ENCODE measurements at regions not wholly inside any gene's neighbourhood (a gene's known extent, or its start where the extent isn't known, plus 50 kb on each side); places are given as distances from the start of the nearest gene placed in this dataset.

DNA sequence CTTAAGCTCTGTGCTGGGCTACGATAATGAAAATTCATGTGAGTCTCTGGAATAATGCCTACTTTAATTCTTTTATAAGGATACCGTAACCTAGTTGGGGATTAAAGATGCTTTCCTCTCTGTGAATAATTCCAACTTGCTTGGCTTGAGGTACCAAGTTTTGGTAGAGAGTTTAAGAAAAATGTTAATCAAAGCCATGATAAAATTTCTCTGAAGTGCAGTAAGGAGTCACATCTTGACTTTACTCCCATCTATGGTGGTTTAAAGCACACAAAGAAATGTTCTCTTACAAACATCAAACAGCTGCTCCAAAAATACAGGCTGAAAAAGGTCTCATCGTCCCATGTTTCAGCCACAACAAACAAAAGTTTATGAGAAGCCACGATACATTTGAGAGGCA lies 284.8 kb upstream of the TBX3 start:
- Histone ChIP-seq H3K36me3 (ENCODE audit: control insufficient read depth in 1 of 2, insufficient read depth in 2 of 2, low read length in 2 of 2) (no peaks in the 10 kb centered on the region), H3K4me3 (ENCODE audit: low read depth in 1 of 2, low read length in 2 of 2) (no peak overlapping the region), H3K27me3 (ENCODE audit: control insufficient read depth in 1 of 2, insufficient read depth in 2 of 2, low read length in 2 of 2) (no peaks in the 10 kb centered on the region), H3K27ac (ENCODE audit: low read depth, low read length) (no peak overlapping the region), H3K9ac (ENCODE audit: low read depth in 1 of 2, low read length in 2 of 2) (no peak overlapping the region), H3K9me3 (ENCODE audit: control insufficient read depth in 1 of 2, low read length in 2 of 2) (no peaks in the 10 kb centered on the region), H3K4me1 (ENCODE audit: control insufficient read depth in 1 of 2, insufficient read depth in 2 of 2, low read length in 2 of 2) (no peaks in the 10 kb centered on the region)

DNA sequence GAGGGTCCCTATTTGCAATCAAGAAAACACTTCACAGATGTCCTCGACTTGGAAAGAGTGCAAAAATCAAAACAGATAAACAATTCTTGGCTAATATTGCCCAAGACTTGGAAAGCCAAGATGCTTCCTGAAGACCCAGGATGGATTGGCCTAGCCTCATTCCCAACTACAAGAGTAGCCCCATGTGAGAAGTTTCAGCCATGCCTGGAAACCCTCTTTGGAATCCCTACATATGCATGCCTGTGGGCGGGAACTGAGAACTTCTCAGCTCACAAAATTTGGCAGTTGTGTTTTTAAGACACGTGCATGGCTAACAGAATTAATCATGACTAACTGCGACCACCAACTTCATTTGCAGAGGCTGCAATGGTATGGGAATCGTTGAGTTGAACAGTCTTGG lies 283.2 kb upstream of the TBX3 start:
- Histone ChIP-seq H3K9me3 (ENCODE audit: control insufficient read depth in 1 of 2, low read length in 2 of 2) (no peaks in the 10 kb centered on the region), H3K4me1 (ENCODE audit: control insufficient read depth in 1 of 2, insufficient read depth in 2 of 2, low read length in 2 of 2) (no peaks in the 10 kb centered on the region), H3K27ac (ENCODE audit: low read depth, low read length) (no peak overlapping the region), H3K9ac (ENCODE audit: low read depth in 1 of 2, low read length in 2 of 2) (no peak overlapping the region), H3K27me3 (ENCODE audit: control insufficient read depth in 1 of 2, insufficient read depth in 2 of 2, low read length in 2 of 2) (no peaks in the 10 kb centered on the region), H3K36me3 (ENCODE audit: control insufficient read depth in 1 of 2, insufficient read depth in 2 of 2, low read length in 2 of 2) (no peaks in the 10 kb centered on the region), H3K4me3 (ENCODE audit: low read depth in 1 of 2, low read length in 2 of 2) (no peak overlapping the region)

DNA sequence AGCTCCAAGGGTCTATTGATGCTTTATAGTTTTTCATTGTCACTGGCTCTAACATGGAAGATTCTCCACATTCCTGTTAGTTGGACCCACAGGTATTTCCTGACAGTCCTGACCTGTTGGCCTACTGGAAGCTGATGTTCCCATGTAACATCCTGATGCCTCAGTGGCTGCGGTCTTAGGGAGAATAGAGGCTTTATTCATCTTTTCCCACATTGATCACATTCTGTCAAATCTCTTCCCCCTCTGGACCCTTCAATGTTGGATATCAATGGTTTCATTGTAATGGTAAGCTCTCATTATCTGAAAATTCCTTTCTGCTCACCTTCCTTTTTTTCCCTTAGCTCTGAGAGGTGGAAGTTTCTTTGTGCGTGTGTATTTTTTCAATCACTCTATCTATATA lies 280.9 kb upstream of the TBX3 start:
- Histone ChIP-seq H3K27me3 (ENCODE audit: control insufficient read depth in 1 of 2, insufficient read depth in 2 of 2, low read length in 2 of 2) (no peaks in the 10 kb centered on the region), H3K9me3 (ENCODE audit: control insufficient read depth in 1 of 2, low read length in 2 of 2) (no peaks in the 10 kb centered on the region), H3K27ac (ENCODE audit: low read depth, low read length) (no peak overlapping the region), H3K4me1 (ENCODE audit: control insufficient read depth in 1 of 2, insufficient read depth in 2 of 2, low read length in 2 of 2) (no peaks in the 10 kb centered on the region), H3K9ac (ENCODE audit: low read depth in 1 of 2, low read length in 2 of 2) (no peak overlapping the region), H3K4me3 (ENCODE audit: low read depth in 1 of 2, low read length in 2 of 2) (no peak overlapping the region), H3K36me3 (ENCODE audit: control insufficient read depth in 1 of 2, insufficient read depth in 2 of 2, low read length in 2 of 2) (no peaks in the 10 kb centered on the region)

DNA sequence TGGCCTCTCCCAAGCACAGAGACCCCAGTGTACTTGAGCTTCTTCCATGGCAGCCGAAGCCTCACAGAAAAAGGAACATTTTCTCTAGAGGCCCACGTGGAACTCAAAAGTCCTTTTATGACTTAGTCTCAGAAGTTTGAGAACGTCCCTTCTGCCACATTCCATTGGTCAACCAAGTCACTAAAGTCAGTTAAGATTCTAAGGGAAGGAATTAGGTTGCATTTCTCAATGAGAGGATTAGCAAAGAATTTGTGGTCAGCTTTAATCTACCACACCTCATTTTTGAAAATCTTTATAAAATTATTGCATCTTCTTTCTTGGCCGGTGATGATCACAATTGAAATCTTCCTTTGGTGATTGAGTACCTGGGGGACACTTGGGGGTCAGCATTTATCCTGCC lies 279.9 kb upstream of the TBX3 start:
- no peaks in the 10 kb centered on the region for H3K4me1 ChIP-seq (ENCODE audit: control insufficient read depth in 1 of 2, insufficient read depth in 2 of 2, low read length in 2 of 2)
- no peaks in the 10 kb centered on the region for H3K9me3 ChIP-seq (ENCODE audit: control insufficient read depth in 1 of 2, low read length in 2 of 2)
- no peak overlapping the region for H3K4me3 ChIP-seq (ENCODE audit: low read depth in 1 of 2, low read length in 2 of 2)
- no peak overlapping the region for H3K9ac ChIP-seq (ENCODE audit: low read depth in 1 of 2, low read length in 2 of 2)
- no peaks in the 10 kb centered on the region for H3K27me3 ChIP-seq (ENCODE audit: control insufficient read depth in 1 of 2, insufficient read depth in 2 of 2, low read length in 2 of 2)
- H3K27ac ChIP-seq (ENCODE audit: low read depth, low read length), result no peak overlapping the region
- H3K36me3 ChIP-seq (ENCODE audit: control insufficient read depth in 1 of 2, insufficient read depth in 2 of 2, low read length in 2 of 2), result no peaks in the 10 kb centered on the region

DNA sequence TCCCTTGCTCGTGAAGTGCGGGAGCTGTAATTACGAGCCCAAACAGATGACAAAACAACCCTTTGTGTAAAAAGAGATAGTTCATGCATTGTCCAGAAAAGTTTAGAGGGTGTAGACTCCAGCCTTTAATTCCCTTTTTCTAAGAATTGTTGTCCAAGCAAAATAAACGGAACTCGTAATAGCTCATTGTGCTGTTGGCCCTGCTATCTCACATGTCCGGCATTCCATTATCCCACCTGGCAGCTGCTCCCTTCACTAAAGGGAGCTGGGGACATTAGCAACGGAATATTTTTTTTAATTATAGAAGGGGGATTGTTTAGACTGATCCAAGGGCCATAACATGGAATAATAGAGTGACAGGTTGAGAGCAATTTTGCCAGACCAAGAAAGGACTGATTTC lies 277.5 kb upstream of the TBX3 start:
- Histone ChIP-seq H3K27me3 (ENCODE audit: control insufficient read depth in 1 of 2, insufficient read depth in 2 of 2, low read length in 2 of 2) (no peaks in the 10 kb centered on the region), H3K4me1 (ENCODE audit: control insufficient read depth in 1 of 2, insufficient read depth in 2 of 2, low read length in 2 of 2) (no peaks in the 10 kb centered on the region), H3K27ac (ENCODE audit: low read depth, low read length) (no peak overlapping the region), H3K9me3 (ENCODE audit: control insufficient read depth in 1 of 2, low read length in 2 of 2) (no peaks in the 10 kb centered on the region), H3K36me3 (ENCODE audit: control insufficient read depth in 1 of 2, insufficient read depth in 2 of 2, low read length in 2 of 2) (no peaks in the 10 kb centered on the region), H3K9ac (ENCODE audit: low read depth in 1 of 2, low read length in 2 of 2) (no peak overlapping the region), H3K4me3 (ENCODE audit: low read depth in 1 of 2, low read length in 2 of 2) (no peak overlapping the region)

DNA sequence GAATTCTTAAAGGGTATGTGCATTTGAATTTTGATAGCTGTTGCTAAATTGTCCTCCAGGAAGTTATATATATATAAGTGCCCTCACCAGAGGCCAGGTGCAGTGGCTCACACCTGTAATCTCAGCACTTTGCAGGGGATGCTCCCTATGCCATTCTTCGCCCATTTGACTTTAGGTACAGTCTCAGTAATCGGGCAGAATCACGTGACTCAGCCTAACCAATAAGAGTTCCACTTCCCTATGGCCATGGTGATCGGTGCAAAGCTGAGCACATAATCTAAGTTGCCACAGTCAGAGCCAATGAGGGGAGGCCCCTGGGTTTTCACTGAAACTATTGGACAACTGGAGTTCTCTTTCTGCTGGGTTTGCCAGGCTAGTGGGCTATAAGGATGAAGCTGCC lies 274.6 kb upstream of the TBX3 start:
- Histone ChIP-seq H3K4me1 (ENCODE audit: control insufficient read depth in 1 of 2, insufficient read depth in 2 of 2, low read length in 2 of 2) (no peaks in the 10 kb centered on the region), H3K9me3 (ENCODE audit: control insufficient read depth in 1 of 2, low read length in 2 of 2) (no peaks in the 10 kb centered on the region), H3K27ac (ENCODE audit: low read depth, low read length) (no peak overlapping the region), H3K27me3 (ENCODE audit: control insufficient read depth in 1 of 2, insufficient read depth in 2 of 2, low read length in 2 of 2) (no peaks in the 10 kb centered on the region), H3K9ac (ENCODE audit: low read depth in 1 of 2, low read length in 2 of 2) (no peak overlapping the region), H3K36me3 (ENCODE audit: control insufficient read depth in 1 of 2, insufficient read depth in 2 of 2, low read length in 2 of 2) (no peaks in the 10 kb centered on the region), H3K4me3 (ENCODE audit: low read depth in 1 of 2, low read length in 2 of 2) (no peak overlapping the region)

DNA sequence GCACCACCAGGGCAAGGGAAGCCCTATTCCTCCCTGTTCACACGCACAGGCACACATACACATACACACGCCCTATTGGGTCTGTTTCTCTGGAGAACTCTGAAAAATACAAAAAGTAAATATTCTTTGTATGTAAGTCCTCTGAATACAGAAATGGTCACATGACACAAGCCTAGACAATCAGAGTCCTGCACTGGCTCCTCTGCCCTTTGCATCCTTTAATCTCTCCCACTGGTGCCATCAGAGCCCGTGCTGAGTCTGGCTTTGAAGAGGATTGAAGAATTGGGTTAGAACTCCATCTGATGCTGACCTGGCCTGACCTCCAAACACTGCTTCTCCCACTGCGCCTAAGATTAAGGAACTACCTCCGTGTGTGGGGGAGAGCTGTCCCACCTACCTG lies 273.2 kb upstream of the TBX3 start:
- H3K27ac ChIP-seq (ENCODE audit: low read depth, low read length), result no peak overlapping the region
- no peak overlapping the region for H3K4me3 ChIP-seq (ENCODE audit: low read depth in 1 of 2, low read length in 2 of 2)
- no peaks in the 10 kb centered on the region for H3K9me3 ChIP-seq (ENCODE audit: control insufficient read depth in 1 of 2, low read length in 2 of 2)
- H3K4me1 ChIP-seq (ENCODE audit: control insufficient read depth in 1 of 2, insufficient read depth in 2 of 2, low read length in 2 of 2), result no peaks in the 10 kb centered on the region
- H3K36me3 ChIP-seq (ENCODE audit: control insufficient read depth in 1 of 2, insufficient read depth in 2 of 2, low read length in 2 of 2), result no peaks in the 10 kb centered on the region
- no peak overlapping the region for H3K9ac ChIP-seq (ENCODE audit: low read depth in 1 of 2, low read length in 2 of 2)
- no peaks in the 10 kb centered on the region for H3K27me3 ChIP-seq (ENCODE audit: control insufficient read depth in 1 of 2, insufficient read depth in 2 of 2, low read length in 2 of 2)

DNA sequence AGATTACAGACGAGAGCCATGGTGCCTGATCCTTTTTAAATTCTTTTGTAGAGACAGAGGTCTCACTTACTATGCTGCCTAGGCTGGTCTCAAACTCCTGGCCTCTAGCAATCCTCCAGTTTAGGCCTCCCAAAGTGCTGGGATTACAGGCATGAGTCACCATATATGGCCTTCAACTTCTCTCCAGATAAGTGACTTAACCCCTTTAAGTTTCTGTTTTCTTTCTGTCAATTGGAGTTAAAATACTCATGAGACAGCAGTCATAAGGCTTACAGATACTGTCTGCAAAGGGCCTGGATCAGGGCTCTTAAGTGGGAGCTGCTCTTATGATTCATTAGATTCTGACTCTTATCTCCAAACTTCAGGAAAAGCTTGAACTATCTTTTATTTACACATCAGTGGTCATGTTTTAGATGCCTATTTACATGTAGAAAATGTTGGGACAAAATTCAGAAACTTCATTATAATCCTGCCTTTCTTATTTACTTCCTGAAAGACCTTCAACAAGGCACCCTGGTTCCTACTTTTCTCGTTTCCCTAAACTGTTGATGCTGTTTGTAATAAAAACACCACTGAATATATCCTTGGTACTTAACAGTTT lies 271.5 kb upstream of the TBX3 start:
- Histone ChIP-seq H3K4me3 (ENCODE audit: low read depth in 1 of 2, low read length in 2 of 2) (no peak overlapping the region), H3K36me3 (ENCODE audit: control insufficient read depth in 1 of 2, insufficient read depth in 2 of 2, low read length in 2 of 2) (no peaks in the 10 kb centered on the region), H3K4me1 (ENCODE audit: control insufficient read depth in 1 of 2, insufficient read depth in 2 of 2, low read length in 2 of 2) (no peaks in the 10 kb centered on the region), H3K9me3 (ENCODE audit: control insufficient read depth in 1 of 2, low read length in 2 of 2) (no peaks in the 10 kb centered on the region), H3K9ac (ENCODE audit: low read depth in 1 of 2, low read length in 2 of 2) (no peak overlapping the region), H3K27ac (ENCODE audit: low read depth, low read length) (no peak overlapping the region), H3K27me3 (ENCODE audit: control insufficient read depth in 1 of 2, insufficient read depth in 2 of 2, low read length in 2 of 2) (no peaks in the 10 kb centered on the region)

DNA sequence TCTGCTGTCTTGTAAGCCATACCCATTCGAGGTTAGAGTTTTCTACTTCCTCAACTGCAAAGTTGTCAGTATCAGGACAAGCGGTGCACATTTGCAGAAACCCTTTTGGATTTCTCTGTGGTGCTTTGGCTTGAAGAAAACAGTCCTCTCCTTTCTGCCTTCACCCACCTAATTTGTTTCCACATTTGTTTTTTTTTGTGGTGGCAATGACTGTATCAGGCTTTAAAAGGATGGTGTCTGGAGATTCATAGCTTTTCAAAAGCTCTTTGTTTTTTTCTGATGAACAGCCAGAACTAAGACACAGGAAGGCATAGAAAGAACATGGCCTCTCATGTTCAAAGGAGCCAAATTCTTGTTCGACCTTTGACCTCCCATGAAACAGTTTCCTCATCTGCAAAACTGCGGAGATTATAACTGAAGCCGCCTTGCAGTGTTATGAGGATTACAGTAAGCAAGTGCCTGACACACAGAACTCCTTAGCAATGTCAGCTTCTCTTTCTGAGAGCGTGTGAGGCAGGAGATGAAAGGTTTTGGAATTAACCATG lies 270.6 kb upstream of the TBX3 start:
- Histone ChIP-seq H3K9me3 (ENCODE audit: control insufficient read depth in 1 of 2, low read length in 2 of 2) (no peaks in the 10 kb centered on the region), H3K27ac (ENCODE audit: low read depth, low read length) (no peak overlapping the region), H3K4me1 (ENCODE audit: control insufficient read depth in 1 of 2, insufficient read depth in 2 of 2, low read length in 2 of 2) (no peaks in the 10 kb centered on the region), H3K4me3 (ENCODE audit: low read depth in 1 of 2, low read length in 2 of 2) (no peak overlapping the region), H3K36me3 (ENCODE audit: control insufficient read depth in 1 of 2, insufficient read depth in 2 of 2, low read length in 2 of 2) (no peaks in the 10 kb centered on the region), H3K9ac (ENCODE audit: low read depth in 1 of 2, low read length in 2 of 2) (no peak overlapping the region), H3K27me3 (ENCODE audit: control insufficient read depth in 1 of 2, insufficient read depth in 2 of 2, low read length in 2 of 2) (no peaks in the 10 kb centered on the region)

DNA sequence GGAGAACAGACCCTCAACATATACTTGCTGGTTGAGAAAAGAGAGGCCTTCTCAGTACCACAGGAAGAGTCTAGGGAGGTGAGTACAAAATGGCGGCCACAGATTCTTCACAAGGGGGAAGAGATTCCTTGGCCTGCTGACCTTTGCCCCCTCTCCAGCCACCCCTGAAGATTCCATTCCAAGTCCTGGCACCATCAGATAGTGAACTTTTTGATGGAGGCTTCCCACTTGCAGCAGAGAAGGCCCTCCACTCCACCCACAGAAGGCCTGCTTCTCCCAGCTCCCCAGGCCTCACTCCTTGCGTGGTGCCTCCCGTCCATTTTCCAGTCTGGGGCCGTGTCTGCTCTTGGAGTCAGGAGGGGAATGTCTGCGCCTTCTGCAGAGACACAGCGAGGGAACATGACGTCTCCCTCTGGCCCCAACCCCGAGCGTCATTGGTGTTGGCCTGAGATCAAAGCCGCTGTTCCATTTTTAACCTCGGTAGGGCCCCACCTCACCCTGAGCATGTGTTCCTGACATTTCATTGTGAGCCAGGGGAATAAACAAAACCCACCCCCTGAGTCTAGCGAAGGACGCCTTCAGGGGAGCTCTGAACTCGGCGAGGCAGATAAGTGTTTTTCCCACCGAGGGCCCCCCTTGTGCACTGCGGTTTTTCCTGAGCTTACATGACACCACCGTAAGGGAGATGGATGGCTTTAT lies 268.7 kb upstream of the TBX3 start:
- H3K9ac ChIP-seq (ENCODE audit: low read depth in 1 of 2, low read length in 2 of 2), result no peak overlapping the region
- H3K4me3 ChIP-seq (ENCODE audit: low read depth in 1 of 2, low read length in 2 of 2), result no peak overlapping the region
- no peak overlapping the region for H3K27ac ChIP-seq (ENCODE audit: low read depth, low read length)
- no peaks in the 10 kb centered on the region for H3K27me3 ChIP-seq (ENCODE audit: control insufficient read depth in 1 of 2, insufficient read depth in 2 of 2, low read length in 2 of 2)
- no peaks in the 10 kb centered on the region for H3K36me3 ChIP-seq (ENCODE audit: control insufficient read depth in 1 of 2, insufficient read depth in 2 of 2, low read length in 2 of 2)
- no peaks in the 10 kb centered on the region for H3K9me3 ChIP-seq (ENCODE audit: control insufficient read depth in 1 of 2, low read length in 2 of 2)
- no peaks in the 10 kb centered on the region for H3K4me1 ChIP-seq (ENCODE audit: control insufficient read depth in 1 of 2, insufficient read depth in 2 of 2, low read length in 2 of 2)
